ENCODE measurements at regions not wholly inside any gene's neighbourhood (a gene's known extent, or its start where the extent isn't known, plus 50 kb on each side); places are given as distances from the start of the nearest gene placed in this dataset.
A peak's percentile ranks its signal among the peaks of the same experiment; 100 is the strongest.

- no peak for DNase-seq
- no peaks in the 10 kb centered on the region for H3K36me3 Mint-ChIP-seq
- ChIA-PET POLR2A (no interaction called here), CTCF (interaction anchor here (2.0 to 3.0 kb wide), 2 partner anchors 9 to 25 kb away, joined by 6 to 20 read pairs; no protein-coding TSS in a partner anchor)
- no peak overlapping the region for H3K27ac Mint-ChIP-seq
- H3K9me3 Mint-ChIP-seq: no peaks in the 10 kb centered on the region
- H3K27me3 Mint-ChIP-seq: peaks cover 2% of the 10 kb centered on the region
- peaks cover 18% of the 10 kb centered on the region for H3K4me1 Mint-ChIP-seq (ENCODE audit: low read depth)
- H3K4me3 Mint-ChIP-seq: no peak overlapping the region
- intact Hi-C loops (cut with micrococcal nuclease): no loop called here
Measured at GRCh38 chr21:25359724-25360123, 247.6 kb downstream of the MRPL39 start.

GRCh38 chr21:25350056-25350455 lies 257.2 kb downstream of the MRPL39 start:
- Mint-ChIP-seq H3K36me3 (peaks cover 3% of the 10 kb centered on the region), H3K27me3 (peaks cover 14% of the 10 kb centered on the region), H3K4me3 (no peak overlapping the region), H3K27ac (no peak overlapping the region), H3K9me3 (peaks cover 9% of the 10 kb centered on the region), H3K4me1 (ENCODE audit: low read depth) (peaks cover 5% of the 10 kb centered on the region)
- ChIA-PET CTCF (interaction anchor here (0.9 to 4.7 kb wide), 7 partner anchors 11 to 256 kb away, joined by 3 to 47 read pairs (median 3); no protein-coding TSS in a partner anchor), POLR2A (no interaction called here)
- peak; percentile 61 for DNase-seq
- intact Hi-C loops (cut with micrococcal nuclease): loop anchor here (1.0 kb wide), 1 partner anchor 36 kb away; no protein-coding TSS in a partner anchor

DNA sequence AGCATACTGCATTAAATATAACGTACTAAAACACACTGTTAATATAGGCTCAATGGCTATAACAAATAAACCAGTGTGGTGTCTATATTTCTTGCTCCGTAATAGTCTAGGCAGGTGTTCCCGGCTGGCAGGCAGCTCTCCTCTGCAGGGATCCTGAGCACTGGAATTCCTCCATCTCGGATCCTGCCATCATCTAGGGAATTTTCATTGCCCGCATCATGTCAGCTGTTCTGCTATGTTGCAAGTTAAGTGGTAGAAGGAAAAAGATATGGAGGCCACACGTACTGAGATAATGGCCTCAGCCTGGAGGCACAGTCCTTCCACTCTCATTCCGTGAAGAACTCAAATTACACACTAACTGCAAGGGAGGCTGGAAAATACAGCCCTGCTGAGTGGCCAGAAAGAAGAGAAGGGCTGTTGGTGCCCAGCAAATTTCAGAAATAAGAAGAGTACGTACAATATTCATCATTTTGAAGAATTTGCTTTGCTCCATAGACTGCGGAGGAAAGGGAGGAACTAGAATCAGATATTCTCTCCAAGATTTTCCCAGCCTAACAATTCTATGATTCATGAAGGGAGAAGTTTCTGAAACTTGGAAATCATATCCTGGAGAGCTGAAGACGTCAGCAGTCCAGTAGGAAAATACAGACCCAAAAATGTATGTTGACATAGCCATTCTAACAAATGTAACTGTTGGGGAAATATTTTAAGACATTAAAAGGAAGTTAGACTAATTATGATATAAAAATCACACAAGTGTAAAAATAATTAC lies 263.3 kb downstream of the MRPL39 start:
- Mint-ChIP-seq H3K36me3 (peaks cover 3% of the 10 kb centered on the region), H3K4me3 (no peak overlapping the region), H3K27me3 (peaks cover 9% of the 10 kb centered on the region), H3K4me1 (ENCODE audit: low read depth) (no peaks in the 10 kb centered on the region), H3K27ac (no peak overlapping the region), H3K9me3 (peaks cover 9% of the 10 kb centered on the region)
- CTCF ChIA-PET: interaction anchor here (1.6 kb wide), 1 partner anchor 248 kb away, joined by 3 read pairs; no protein-coding TSS in a partner anchor
- POLR2A ChIA-PET: no interaction called here
- intact Hi-C loops (cut with micrococcal nuclease): no loop called here
- no peak for DNase-seq

- Mint-ChIP-seq H3K4me3 (no peak overlapping the region), H3K4me1 (ENCODE audit: low read depth) (no peaks in the 10 kb centered on the region), H3K27me3 (peaks cover 2% of the 10 kb centered on the region), H3K27ac (no peak overlapping the region), H3K9me3 (peaks cover 3% of the 10 kb centered on the region), H3K36me3 (no peaks in the 10 kb centered on the region)
- POLR2A ChIA-PET: interaction anchor here (0.6 kb wide), 1 partner anchor 100 kb away, joined by 3 read pairs; no protein-coding TSS in a partner anchor
- intact Hi-C loops (cut with micrococcal nuclease): no loop called here
- no peak for DNase-seq
- CTCF ChIA-PET: no interaction called here
Measured at GRCh38 chr21:25342816-25343215, 264.5 kb downstream of the MRPL39 start.

GRCh38 chr21:25341981-25342380 lies 265.3 kb downstream of the MRPL39 start:
- Mint-ChIP-seq H3K36me3 (no peaks in the 10 kb centered on the region), H3K27me3 (no peaks in the 10 kb centered on the region), H3K27ac (no peak overlapping the region), H3K4me3 (no peak overlapping the region), H3K4me1 (ENCODE audit: low read depth) (no peaks in the 10 kb centered on the region), H3K9me3 (no peaks in the 10 kb centered on the region)
- ChIA-PET CTCF (interaction anchor here (1.3 kb wide), 1 partner anchor 9 kb away, joined by 3 read pairs; no protein-coding TSS in a partner anchor), POLR2A (no interaction called here)
- no peak for DNase-seq
- intact Hi-C loops (cut with micrococcal nuclease): no loop called here

- Mint-ChIP-seq H3K4me3 (no peak overlapping the region), H3K27me3 (no peaks in the 10 kb centered on the region), H3K4me1 (ENCODE audit: low read depth) (no peaks in the 10 kb centered on the region), H3K9me3 (no peaks in the 10 kb centered on the region), H3K36me3 (no peaks in the 10 kb centered on the region), H3K27ac (no peak overlapping the region)
- no peak for DNase-seq
- CTCF ChIA-PET: no interaction called here
- POLR2A ChIA-PET: no interaction called here
- intact Hi-C loops (cut with micrococcal nuclease): no loop called here
Measured at GRCh38 chr21:25338415-25338814, 268.9 kb downstream of the MRPL39 start.

DNA sequence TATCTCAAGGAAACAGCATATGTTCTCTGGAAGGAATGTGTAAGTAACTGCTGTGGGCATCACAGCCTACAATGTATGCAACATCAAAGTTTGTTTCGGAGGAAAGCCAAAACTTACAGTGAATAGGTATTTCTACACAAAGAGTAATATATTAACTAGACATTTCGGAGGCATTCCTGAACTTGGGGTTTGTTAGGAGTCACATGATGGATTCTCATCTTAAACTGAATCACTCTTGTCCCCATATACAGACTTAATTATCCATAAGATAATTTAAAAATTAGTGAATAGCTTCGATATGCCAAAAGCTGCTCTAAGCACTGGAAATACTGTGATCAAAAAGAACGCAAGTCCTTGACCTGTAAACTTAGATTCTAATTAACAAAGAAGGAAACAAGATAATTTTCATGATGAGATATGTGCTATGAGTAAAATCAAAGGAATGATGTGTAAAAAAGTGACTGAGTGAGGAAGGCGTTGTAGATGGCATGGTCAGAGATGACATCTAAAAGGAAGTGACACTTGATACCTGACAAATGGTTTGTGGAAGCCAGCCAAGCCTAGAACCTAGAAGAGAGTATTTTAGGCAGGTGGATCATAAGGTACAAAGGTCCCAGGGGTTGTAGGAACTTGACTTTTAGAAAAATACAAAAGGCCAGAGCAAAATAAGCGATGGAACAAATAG lies 273.1 kb downstream of the MRPL39 start:
- Mint-ChIP-seq H3K36me3 (no peaks in the 10 kb centered on the region), H3K4me3 (no peak overlapping the region), H3K27ac (no peak overlapping the region), H3K4me1 (ENCODE audit: low read depth) (no peaks in the 10 kb centered on the region), H3K9me3 (no peaks in the 10 kb centered on the region), H3K27me3 (no peaks in the 10 kb centered on the region)
- ChIA-PET POLR2A (no interaction called here), CTCF (no interaction called here)
- DNase-seq: no peak
- intact Hi-C loops (cut with micrococcal nuclease): no loop called here

GRCh38 chr21:25331286-25331685 lies 276.0 kb downstream of the MRPL39 start:
- DNase-seq: no peak
- intact Hi-C loops (cut with micrococcal nuclease): no loop called here
- H3K4me1 Mint-ChIP-seq (ENCODE audit: low read depth): no peaks in the 10 kb centered on the region
- no peak overlapping the region for H3K4me3 Mint-ChIP-seq
- no peaks in the 10 kb centered on the region for H3K36me3 Mint-ChIP-seq
- no peaks in the 10 kb centered on the region for H3K9me3 Mint-ChIP-seq
- no peaks in the 10 kb centered on the region for H3K27me3 Mint-ChIP-seq
- ChIA-PET POLR2A (no interaction called here), CTCF (interaction anchor here (0.6 kb wide), 1 partner anchor 272 kb away, joined by 3 read pairs; no protein-coding TSS in a partner anchor)
- H3K27ac Mint-ChIP-seq: no peak overlapping the region

- DNase-seq: no peak
- no peaks in the 10 kb centered on the region for H3K4me1 Mint-ChIP-seq (ENCODE audit: low read depth)
- H3K9me3 Mint-ChIP-seq: no peaks in the 10 kb centered on the region
- H3K27me3 Mint-ChIP-seq: no peaks in the 10 kb centered on the region
- H3K27ac Mint-ChIP-seq: no peak overlapping the region
- ChIA-PET POLR2A (no interaction called here), CTCF (no interaction called here)
- intact Hi-C loops (cut with micrococcal nuclease): no loop called here
- H3K36me3 Mint-ChIP-seq: no peaks in the 10 kb centered on the region
- H3K4me3 Mint-ChIP-seq: no peak overlapping the region
Measured at GRCh38 chr21:25330266-25330665, 277.0 kb downstream of the MRPL39 start.

GRCh38 chr21:25329227-25329825 lies 278.0 kb downstream of the MRPL39 start:
- Mint-ChIP-seq H3K4me3 (no peak overlapping the region), H3K36me3 (no peaks in the 10 kb centered on the region), H3K27me3 (no peaks in the 10 kb centered on the region), H3K4me1 (ENCODE audit: low read depth) (no peaks in the 10 kb centered on the region), H3K9me3 (no peaks in the 10 kb centered on the region), H3K27ac (no peak overlapping the region)
- ChIA-PET CTCF (interaction anchor here (1.6 kb wide), 1 partner anchor 57 kb away, joined by 3 read pairs; no protein-coding TSS in a partner anchor), POLR2A (no interaction called here)
- no peak for DNase-seq
- intact Hi-C loops (cut with micrococcal nuclease): no loop called here

GRCh38 chr21:25328736-25329135 lies 278.5 kb downstream of the MRPL39 start:
- H3K27me3 Mint-ChIP-seq: no peaks in the 10 kb centered on the region
- no peak for DNase-seq
- no peaks in the 10 kb centered on the region for H3K4me1 Mint-ChIP-seq (ENCODE audit: low read depth)
- H3K27ac Mint-ChIP-seq: no peak overlapping the region
- ChIA-PET POLR2A (no interaction called here), CTCF (interaction anchor here (1.6 kb wide), 1 partner anchor 57 kb away, joined by 3 read pairs; no protein-coding TSS in a partner anchor)
- no peaks in the 10 kb centered on the region for H3K9me3 Mint-ChIP-seq
- H3K4me3 Mint-ChIP-seq: no peak overlapping the region
- no peaks in the 10 kb centered on the region for H3K36me3 Mint-ChIP-seq
- intact Hi-C loops (cut with micrococcal nuclease): no loop called here

GRCh38 chr21:25326181-25326580 lies 281.1 kb downstream of the MRPL39 start:
- Mint-ChIP-seq H3K9me3 (no peaks in the 10 kb centered on the region), H3K4me1 (ENCODE audit: low read depth) (no peaks in the 10 kb centered on the region), H3K36me3 (no peaks in the 10 kb centered on the region), H3K27me3 (no peaks in the 10 kb centered on the region), H3K4me3 (no peak overlapping the region), H3K27ac (no peak overlapping the region)
- POLR2A ChIA-PET: no interaction called here
- DNase-seq: no peak
- intact Hi-C loops (cut with micrococcal nuclease): no loop called here
- CTCF ChIA-PET: no interaction called here

Measured in activated CD4-positive, alpha-beta memory T cell treated with anti-CD3 and anti-CD28 coated beads for 36 hours (primary cell).